HG02884 (cell line): ENCODE measurements at regions not wholly inside any gene's neighbourhood (a gene's known extent, or its start where the extent isn't known, plus 50 kb on each side); places are given as distances from the start of the nearest gene placed in this dataset.

ENCODE experiments used
- ATAC-seq: cut with Tn5 transposase; IDR thresholded peaks from one replicate; pipeline ENCODE4 v1.9.1; 2021; ENCODE audit warnings: mild to moderate bottlenecking, moderate library complexity; ENCODE audit not compliant: unreplicated experiment

DNA sequence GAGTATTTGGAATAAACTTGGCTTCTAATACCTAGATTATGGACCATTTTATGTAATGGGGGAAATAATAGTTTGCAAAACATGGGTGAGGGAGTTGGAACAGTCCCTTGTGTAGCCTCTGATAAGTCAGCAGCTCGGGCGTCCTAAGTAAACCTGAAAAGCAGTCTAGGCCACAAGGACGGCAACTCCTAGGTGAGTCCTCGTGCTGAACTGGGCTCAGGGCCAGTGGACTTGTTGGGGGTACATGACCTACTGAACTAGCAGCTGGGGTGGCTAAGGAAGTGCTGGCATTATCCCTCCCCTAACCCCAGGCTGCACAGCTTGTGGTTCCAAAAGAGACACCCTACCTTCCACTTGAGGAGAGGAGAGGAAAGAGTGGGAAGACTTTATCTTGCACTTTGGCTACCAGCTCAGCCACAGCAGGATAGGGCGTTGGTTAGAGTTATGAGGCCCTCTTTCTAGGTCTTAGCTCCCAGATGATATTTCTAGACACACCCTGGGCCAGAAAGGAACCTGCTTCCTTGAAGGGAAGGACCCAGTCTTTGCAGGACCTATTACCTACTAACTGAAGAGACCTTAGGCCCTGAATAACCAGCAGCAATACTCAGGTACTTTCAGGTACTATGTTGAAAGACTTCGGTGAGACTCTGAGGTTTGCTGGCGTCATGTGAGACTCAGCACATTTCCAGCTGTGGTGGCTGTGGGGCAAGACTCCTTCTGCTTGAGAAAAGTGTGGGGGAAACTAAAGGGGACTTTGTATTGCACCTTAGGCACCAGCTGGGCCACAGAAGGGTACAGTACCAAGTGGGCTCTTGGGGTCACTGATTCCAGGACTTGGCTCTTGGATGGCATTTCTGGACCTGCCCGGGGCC is 71.0 kb downstream of the AQP4 start:
- no peak for ATAC-seq

GRCh38 chr18:26792661-26793060 is 72.8 kb downstream of the AQP4 start:
- no peak for ATAC-seq

GRCh38 chr18:26791676-26792075 is 73.8 kb downstream of the AQP4 start:
- no peak for ATAC-seq

DNA sequence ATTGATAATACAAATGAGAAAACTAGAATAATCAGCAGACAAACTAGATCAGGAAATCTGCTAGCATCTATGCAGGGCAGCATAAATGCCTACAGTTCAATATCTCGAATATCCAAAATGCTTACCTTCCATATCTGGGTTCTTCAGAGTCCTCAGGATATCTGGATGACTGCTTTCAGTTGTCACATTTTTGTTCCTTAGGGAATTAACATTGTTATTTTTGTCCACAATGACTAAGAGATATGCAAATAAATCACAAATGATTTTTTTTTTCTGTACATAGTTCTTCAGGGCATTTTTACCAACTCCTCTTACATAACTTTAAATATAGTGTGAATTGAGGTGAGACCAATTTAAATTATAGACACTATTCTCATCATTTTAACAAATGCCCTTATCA is 80.9 kb downstream of the AQP4 start:
- ATAC-seq = no peak

- ATAC-seq = no peak
Observed at GRCh38 chr18:26783170-26783569, 82.3 kb downstream of the AQP4 start.

- no peak for ATAC-seq
Observed at GRCh38 chr18:26780520-26781325, 84.8 kb downstream of the AQP4 start.

DNA sequence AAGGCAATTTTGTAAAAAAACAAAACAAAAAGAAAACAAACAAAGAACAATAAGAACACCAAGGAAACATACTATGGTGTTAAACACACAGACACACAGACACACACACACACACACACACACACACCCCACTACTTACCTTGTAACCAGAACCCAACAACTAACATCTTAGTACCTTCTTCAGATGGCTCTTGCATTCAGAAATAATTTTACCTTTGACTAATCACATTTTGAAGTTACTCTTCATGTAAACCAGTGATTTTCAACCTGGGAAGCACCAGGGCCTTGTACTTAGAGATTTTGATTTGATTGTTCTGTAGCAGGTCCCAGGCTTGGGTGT is 87.5 kb downstream of the AQP4 start:
- no peak for ATAC-seq

- ATAC-seq = no peak
Observed at GRCh38 chr18:26777351-26778053, 88.0 kb downstream of the AQP4 start.

GRCh38 chr18:26772691-26773090 is 92.8 kb downstream of the AQP4 start:
- ATAC-seq = no peak

DNA sequence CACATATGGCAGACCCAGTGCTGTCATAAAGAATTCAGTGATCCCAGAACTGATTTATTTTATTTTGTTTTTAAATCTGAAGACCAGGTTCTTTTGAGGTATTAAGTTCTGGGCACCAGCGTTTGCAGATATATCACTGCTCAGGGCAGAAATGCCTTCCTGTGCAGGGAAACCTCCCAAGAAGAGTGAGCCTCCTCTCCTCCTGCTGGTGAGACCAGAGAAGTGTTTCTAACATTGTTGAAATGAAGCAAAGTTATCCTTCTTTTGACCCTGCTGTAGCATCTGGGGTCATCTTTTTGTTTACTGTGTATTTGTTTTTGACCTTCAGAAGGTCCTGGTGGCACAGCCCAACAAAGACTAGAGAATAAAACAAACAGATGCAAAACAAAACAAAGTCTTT is 94.0 kb downstream of the AQP4 start:
- ATAC-seq = peak; percentile 50

DNA sequence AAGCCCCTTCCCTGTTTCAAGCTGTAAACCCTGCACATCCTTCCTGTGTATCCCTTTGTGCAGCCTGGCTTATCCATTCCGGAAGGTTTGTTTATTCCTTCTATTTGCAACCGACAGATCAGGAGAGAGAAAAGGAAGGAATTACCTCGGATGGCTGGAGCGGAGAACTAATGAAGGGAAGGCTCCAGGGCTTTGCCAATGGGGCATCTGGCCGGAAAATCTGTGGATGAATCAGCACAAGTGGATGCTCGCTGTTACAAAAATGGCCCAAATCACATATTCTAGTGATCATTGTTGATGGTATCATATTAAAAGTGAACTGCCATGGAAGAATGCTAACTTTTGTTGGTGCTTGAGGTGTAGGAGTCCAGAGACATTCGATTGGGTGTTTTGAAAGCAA is 97.1 kb downstream of the AQP4 start:
- no peak for ATAC-seq

GRCh38 chr18:26765498-26765897 is 100.0 kb downstream of the AQP4 start:
- no peak for ATAC-seq

DNA sequence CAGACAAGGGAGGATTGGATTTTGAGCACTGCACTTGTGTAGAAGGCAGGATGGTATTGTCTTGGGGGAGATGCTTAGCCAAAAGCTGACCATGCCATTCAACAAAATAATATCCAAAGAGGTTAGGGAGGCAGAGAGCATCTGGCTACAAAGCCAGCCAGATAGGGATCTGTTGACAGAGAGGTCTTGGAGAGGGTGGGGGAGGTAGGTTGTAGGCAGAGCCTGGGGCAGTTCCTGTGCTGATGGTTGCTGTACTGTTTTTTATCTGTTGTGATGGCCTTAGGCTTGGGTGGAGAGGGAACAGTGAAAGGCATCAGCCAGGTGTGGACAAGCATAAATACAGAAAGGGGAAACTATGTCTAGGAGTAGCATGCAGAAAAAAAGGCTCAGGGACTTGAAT is 100.9 kb downstream of the AQP4 start:
- no peak for ATAC-seq

- no peak for ATAC-seq
Observed at GRCh38 chr18:26764177-26764576, 101.3 kb downstream of the AQP4 start.

GRCh38 chr18:26763446-26764110 is 101.9 kb downstream of the AQP4 start:
- ATAC-seq = no peak

DNA sequence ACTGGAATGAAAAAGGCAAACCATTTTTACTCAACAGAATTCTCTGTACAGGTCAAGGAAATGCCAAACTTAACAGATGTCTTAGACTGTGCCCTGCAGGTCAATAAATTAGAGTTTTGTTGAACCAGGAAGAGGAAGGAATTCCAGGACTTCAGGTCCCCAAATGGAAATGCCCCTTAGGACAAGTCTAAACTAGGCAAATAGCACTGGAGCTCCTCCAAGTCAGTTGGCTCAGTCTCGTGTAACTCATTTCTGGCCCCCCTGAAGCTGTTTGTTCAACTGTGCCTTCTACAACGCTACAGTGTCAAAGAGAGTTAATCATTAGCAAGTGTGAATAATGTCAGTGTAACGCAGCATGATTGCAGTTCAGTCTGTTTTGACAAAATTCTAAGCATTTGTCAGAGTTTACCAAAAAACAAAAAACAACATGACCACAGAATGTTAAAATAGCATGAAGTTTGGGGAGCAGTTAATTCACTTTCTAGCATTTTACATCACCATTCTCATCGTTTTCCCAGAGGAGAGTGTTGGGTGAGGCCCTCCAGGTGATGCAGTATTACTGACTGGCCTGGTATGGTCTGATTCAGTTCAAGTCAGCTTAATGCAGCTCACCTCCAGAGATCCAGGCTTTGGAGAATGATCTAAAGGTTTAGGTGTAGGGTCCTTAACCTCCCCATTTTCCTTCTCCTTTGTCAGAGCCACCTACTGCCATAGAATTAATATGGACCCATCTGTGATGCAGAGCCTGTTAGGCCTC is 108.1 kb downstream of the AQP4 start:
- ATAC-seq = no peak

DNA sequence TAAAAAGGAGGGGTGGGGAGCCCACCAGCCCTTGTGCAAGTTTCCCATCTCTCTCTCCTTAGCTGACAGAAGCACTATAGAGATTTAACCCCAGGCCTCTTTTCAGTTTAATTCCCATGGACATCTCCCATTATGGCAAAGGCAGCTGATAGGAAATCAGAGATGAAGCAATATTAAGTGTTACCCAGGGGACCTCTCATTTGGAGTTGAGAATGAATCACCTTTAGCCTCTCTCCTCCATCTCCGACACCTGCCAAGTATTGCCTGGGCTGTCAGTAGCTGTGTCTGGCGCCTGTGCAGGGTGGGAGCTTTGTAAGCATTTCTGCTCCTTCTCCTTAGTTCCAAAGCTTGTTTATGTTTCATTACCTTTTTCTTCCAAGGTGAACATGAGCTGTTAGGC is 109.0 kb downstream of the AQP4 start:
- ATAC-seq = no peak

GRCh38 chr18:26746826-26747475 is 118.6 kb downstream of the AQP4 start:
- ATAC-seq = no peak

DNA sequence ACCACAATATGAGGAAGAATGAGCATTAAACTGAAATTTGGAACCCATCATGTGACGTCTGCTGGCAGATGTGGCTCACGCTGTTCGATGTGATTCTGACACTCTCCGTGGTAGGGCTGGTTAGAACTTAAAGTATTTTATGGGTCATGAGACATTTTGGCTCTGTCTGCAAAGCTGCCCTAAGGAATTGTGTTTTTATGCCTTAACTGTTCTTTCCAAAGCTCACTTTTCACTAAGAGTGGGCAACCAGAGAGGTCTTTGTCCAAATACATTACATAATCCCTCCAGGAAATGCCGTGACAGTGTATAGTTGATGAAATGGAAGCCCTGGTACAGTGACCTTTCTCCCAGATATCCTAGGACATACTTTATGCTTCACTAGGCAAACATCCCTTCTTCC is 119.1 kb downstream of the AQP4 start:
- ATAC-seq = no peak
